ENCODE measurements at regions not wholly inside any gene's neighbourhood (a gene's known extent, or its start where the extent isn't known, plus 50 kb on each side); places are given as distances from the start of the nearest gene placed in this dataset.
A peak's percentile ranks its signal among the peaks of the same experiment; 100 is the strongest.
"Not testable (repeated sequence)": the region's sequence is repeated elsewhere in the genome, so short reads cannot be mapped to it uniquely, and the experiment has no call there.

DNA sequence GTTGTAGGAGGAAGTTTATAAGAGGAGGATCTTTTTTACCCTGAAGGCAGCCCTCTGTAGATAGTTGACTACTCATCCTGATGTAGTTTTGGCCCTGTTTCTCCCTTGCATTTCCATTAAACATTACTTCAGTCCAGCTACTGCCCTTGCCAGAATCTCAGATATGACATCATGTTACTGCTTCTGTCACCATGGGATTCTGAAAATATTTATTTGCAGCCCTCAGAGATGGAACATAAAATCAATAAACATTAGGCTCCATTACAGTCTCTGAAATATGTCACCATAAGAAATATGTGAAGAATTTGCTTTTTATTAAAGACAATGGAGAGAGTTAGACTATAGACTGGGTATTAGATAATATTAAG is 68.7 kb upstream of the STK39 start:
- Histone ChIP-seq H4K20me1 (no peaks in the 10 kb centered on the region), H3K27ac (no peak overlapping the region), H3K9me3 (replicated peaks in 1 of 11) (peaks cover 15 to 21% (median 17%) of the 10 kb centered on the region in 11 experiments; a peak in 21 of 22 replicates), H3K36me3 (0 out of 22 replicates have a peak, but pooled peaks cover 0 to 4% (median 0%) of the 10 kb centered on the region in 11 experiments), H3K9ac (no peak overlapping the region), H3K4me1 (peaks cover 0 to 43% (median 28%) of the 10 kb centered on the region in 10 experiments; a peak in 15 of 20 replicates), H3K4me2 (peak overlapping the region in 7 of 11 experiments; percentile 0 to 40 (median 31); a peak in 11 of 22 replicates), H3K4me3 (no peak overlapping the region), H3K27me3 (no peaks in the 10 kb centered on the region)
- TF ChIP-seq Cebpa-rat (IDR thresholded peaks at IDR 0.05) = no peak

DNA sequence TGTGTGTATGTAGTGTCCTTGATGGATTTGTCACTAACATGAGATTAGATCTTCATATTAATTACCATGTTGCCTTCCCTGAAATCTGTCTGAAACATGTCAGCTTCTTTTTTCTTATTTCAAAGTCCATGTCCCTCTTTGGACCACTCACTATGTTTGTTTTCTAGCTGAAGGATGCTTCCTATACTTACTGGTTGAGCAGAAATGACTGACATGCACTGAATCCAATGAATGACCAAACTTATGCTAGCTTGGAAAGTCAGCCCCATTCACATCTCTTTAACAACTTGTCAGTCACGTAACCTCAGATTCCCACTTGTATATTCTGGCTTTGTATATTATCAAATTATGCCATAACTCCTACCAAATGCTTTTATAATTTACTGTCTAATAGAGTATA is 69.9 kb upstream of the STK39 start:
- Histone ChIP-seq H3K36me3 (0 out of 22 replicates have a peak, but pooled peaks cover 0 to 4% (median 0%) of the 10 kb centered on the region in 11 experiments), H3K4me2 (no peak overlapping the region), H3K4me1 (peaks cover 0 to 31% (median 17%) of the 10 kb centered on the region in 10 experiments; a peak in 14 of 20 replicates), H3K9me3 (replicated peaks in 1 of 11) (peaks cover 15 to 22% (median 17%) of the 10 kb centered on the region in 11 experiments; a peak in 21 of 22 replicates), H3K9ac (no peak overlapping the region), H4K20me1 (no peaks in the 10 kb centered on the region), H3K4me3 (no peak overlapping the region), H3K27me3 (no peaks in the 10 kb centered on the region), H3K27ac (no peak overlapping the region)
- TF ChIP-seq Cebpa-rat (IDR thresholded peaks at IDR 0.05) = no peak

DNA sequence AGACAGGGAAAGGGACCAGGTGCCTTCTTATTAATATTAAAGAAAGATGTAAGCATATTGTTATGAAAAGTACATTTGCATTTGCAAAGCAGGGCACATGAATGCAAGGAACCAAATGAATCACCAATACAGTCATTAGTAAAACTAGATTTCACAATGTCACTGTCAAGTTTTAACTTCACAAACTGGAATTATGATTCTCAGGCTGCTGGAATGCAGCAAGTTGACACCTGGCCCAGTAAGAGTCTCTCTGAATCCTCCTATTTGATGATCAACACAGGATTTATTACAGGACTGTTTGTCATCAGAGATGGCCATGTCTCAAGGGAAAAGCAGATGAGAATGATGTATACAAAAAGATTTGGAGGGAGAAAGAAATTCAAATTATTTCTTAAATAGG is 72.9 kb upstream of the STK39 start:
- Histone ChIP-seq H3K9ac (no peak overlapping the region), H3K4me3 (no peak overlapping the region), H3K27me3 (no peaks in the 10 kb centered on the region), H3K4me1 (peaks cover 0 to 11% (median 7%) of the 10 kb centered on the region in 10 experiments; a peak in 9 of 20 replicates), H3K4me2 (no peak overlapping the region), H3K9me3 (replicated peaks in 1 of 11) (peaks cover 0 to 8% (median 2%) of the 10 kb centered on the region in 11 experiments; a peak in 6 of 22 replicates), H3K27ac (no peak overlapping the region), H3K36me3 (no peaks in the 10 kb centered on the region), H4K20me1 (no peaks in the 10 kb centered on the region)
- no peak for TF ChIP-seq Cebpa-rat (IDR thresholded peaks at IDR 0.05)

DNA sequence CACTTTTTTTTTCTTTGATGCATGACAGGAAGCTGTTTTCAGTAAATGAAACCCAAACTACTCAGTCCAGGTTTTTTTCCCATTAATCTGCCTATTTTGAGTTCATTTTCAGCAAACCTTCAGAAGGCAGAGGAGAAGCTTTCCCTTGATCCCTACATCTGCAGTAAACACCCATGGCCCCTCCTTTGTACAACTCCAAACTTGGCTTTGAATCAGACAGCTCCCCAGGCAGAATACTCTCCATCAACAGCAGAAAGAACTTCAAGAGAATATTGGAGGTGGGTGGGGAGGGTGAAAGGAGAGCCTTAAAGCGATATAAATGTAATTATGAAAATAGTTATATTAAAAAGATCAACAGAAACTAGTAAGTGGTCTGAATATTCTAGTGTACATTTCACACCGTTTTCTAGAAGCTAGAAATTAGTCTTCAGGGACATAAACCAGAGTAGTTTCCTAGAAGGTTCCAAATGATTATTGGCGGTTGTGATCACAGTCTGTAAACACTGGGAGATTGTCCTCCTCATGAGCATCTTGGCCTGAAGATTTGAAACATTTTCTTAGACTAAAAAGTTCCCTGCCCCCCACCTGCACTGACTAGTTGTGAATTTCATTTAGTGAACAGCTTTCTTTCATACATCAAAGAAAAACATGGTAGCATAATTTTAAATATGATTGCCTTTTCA is 75.1 kb upstream of the STK39 start:
- Histone ChIP-seq H3K9me3 (replicated peaks in 1 of 11) (peaks cover 3 to 18% (median 8%) of the 10 kb centered on the region in 11 experiments; a peak in 17 of 22 replicates), H3K4me2 (no peak overlapping the region), H3K4me1 (no peaks in the 10 kb centered on the region), H3K9ac (no peak overlapping the region), H3K36me3 (no peaks in the 10 kb centered on the region), H4K20me1 (no peaks in the 10 kb centered on the region), H3K27ac (no peak overlapping the region), H3K27me3 (no peaks in the 10 kb centered on the region), H3K4me3 (no peak overlapping the region)
- no peak for TF ChIP-seq Cebpa-rat (IDR thresholded peaks at IDR 0.05)

DNA sequence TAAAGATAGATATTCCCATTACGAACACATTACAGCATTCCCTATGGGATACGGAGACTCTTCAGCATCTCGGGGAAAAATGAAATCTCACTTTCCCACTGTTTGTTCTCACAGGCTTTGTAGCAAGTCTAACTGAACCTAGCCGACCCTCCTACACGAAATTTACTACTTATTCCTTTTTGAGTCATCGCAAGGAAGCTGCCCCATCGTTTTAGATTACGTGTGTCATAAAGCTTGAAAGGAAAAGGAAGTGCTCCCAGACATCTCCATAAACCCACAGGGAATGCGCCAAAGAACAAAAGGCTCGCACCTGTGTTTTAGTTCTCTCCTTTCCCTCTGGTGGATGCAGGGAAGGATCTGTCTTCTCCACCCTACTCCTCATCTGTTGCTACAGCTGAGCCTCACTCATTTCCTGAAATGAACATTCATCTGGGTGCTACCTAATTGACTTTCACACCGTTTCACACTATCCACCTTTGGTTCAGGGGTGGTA is 76.2 kb upstream of the STK39 start:
- no peak for TF ChIP-seq Cebpa-rat (IDR thresholded peaks at IDR 0.05)
- Histone ChIP-seq H4K20me1 (no peaks in the 10 kb centered on the region), H3K36me3 (no peaks in the 10 kb centered on the region), H3K9me3 (replicated peaks in 1 of 11) (peaks cover 9 to 29% (median 19%) of the 10 kb centered on the region in 11 experiments), H3K9ac (no peak overlapping the region), H3K27ac (no peak overlapping the region), H3K27me3 (no peaks in the 10 kb centered on the region), H3K4me1 (no peaks in the 10 kb centered on the region), H3K4me3 (no peak overlapping the region), H3K4me2 (no peak overlapping the region)

DNA sequence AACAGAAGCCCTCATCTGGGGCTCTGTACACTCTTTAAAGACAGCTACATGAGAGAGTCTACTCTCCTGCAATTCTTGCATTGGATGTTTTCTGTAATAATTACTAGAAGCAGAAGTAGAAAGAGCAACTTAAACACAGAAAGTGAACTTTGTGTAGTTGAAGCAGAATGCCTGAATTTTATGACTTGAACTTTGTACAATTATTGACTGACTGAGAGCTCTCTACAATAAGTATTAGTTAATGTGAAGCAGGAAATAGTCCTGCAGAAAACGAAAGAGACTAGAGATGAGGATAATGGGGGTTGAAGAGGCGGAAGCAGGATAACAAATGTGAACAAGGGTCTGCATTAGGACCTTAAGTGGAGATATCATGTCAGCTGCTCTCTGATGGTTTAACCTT is 79.2 kb upstream of the STK39 start:
- no peaks in the 10 kb centered on the region for H3K27me3 ChIP-seq
- H3K9me3 ChIP-seq (replicated peaks in 1 of 11) = peaks cover 39 to 59% (median 48%) of the 10 kb centered on the region in 11 experiments
- no peak overlapping the region for H3K9ac ChIP-seq
- TF ChIP-seq Cebpa-rat (IDR thresholded peaks at IDR 0.05) = no peak
- H3K36me3 ChIP-seq = 0 out of 22 replicates have a peak, but pooled peaks cover 0 to 5% (median 0%) of the 10 kb centered on the region in 11 experiments
- no peak overlapping the region for H3K4me2 ChIP-seq
- H3K4me3 ChIP-seq = no peak overlapping the region
- no peak overlapping the region for H3K27ac ChIP-seq
- H3K4me1 ChIP-seq = no peaks in the 10 kb centered on the region
- no peaks in the 10 kb centered on the region for H4K20me1 ChIP-seq

DNA sequence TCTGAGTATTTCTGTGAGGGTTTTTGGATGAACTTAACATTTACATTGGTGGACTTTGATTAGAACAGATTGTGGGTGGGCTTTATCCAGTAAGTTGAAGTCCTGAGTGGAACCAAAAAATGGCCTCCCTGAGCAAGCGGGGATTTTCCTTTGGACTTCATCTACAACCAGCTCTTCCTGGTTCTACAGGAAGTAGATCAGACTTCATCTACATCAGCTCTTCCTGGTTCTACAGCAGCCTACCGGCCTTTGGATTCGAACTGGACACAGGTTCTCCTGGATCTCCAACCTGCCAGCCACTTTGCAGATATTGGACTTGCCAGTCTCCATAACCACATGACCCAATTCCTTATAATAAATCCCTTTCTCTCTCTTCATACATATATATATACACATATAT is 79.9 kb upstream of the STK39 start:
- no peaks in the 10 kb centered on the region for H3K27me3 ChIP-seq
- H3K4me3 ChIP-seq = no peak overlapping the region
- H3K27ac ChIP-seq = no peak overlapping the region
- no peaks in the 10 kb centered on the region for H3K4me1 ChIP-seq
- H3K9me3 ChIP-seq (replicated peaks in 1 of 11) = peaks cover 46 to 66% (median 55%) of the 10 kb centered on the region in 11 experiments
- H3K9ac ChIP-seq = no peak overlapping the region
- H4K20me1 ChIP-seq = no peaks in the 10 kb centered on the region
- 0 out of 22 replicates have a peak, but pooled peaks cover 0 to 5% (median 0%) of the 10 kb centered on the region in 11 experiments for H3K36me3 ChIP-seq
- no peak for TF ChIP-seq Cebpa-rat (IDR thresholded peaks at IDR 0.05)
- H3K4me2 ChIP-seq = no peak overlapping the region

DNA sequence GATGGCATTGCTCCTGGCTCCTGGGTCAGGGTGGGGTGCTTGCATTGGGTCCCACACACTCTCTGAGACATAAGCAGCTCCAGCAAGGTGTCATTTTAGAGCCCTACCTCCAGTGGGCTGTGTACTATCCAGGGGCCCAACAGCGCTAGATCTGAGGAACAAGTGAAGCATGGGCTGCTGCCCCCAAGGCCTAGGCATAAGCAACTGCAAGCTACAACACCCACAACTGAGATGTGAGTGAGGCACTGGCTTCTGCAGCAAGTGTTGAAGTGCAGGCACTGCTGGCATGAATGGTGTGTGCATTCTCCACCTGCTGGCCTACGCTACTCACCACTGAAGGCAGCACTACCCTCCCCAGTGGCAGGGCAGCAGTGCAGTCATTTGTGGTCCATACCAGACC is 81.0 kb upstream of the STK39 start:
- H3K9me3 ChIP-seq (replicated peaks in 1 of 11) = peaks cover 48 to 76% (median 59%) of the 10 kb centered on the region in 11 experiments
- no peak for TF ChIP-seq Cebpa-rat (IDR thresholded peaks at IDR 0.05)

DNA sequence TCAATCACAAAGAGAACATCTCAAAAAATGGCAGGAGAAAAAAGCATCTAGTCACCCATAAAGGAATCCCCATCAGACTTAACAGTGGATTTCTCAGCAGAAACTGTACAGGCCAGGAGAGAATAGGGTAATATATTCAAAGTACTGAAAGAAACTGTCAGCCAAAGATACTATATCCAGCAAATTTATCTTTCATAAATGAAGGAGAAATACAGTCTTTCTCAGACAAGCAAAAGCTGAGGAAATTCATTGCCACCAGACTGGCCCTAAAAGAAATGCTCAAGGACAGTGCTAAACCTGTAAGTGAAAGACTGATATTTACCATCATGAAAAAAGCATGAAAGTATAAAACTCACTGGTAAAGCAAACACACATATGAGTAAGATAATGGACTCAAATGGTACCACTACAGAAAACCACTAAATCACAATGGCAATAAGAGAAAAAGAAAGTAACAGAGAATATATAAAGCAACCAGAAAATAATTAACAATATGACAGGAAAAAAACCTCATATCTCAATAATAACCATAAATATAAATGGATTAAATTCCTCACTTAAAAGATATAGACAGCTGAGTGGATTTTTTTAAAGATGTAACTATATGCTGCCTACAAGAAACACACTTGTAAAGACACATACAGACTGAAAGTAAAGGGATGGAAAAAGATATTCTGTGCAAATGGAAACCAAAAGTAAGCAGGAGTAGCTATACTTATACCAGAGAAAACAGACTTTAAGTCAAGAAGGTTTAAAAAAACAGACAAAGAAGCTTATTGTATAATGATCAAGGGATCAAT is 83.4 kb upstream of the STK39 start:
- Histone ChIP-seq H3K27me3 (no peaks in the 10 kb centered on the region), H3K9ac (no peak overlapping the region), H3K27ac (no peak overlapping the region), H3K4me1 (peaks cover 0 to 7% (median 3%) of the 10 kb centered on the region in 10 experiments; a peak in 15 of 20 replicates), H4K20me1 (no peaks in the 10 kb centered on the region), H3K4me3 (no peak overlapping the region), H3K36me3 (0 out of 22 replicates have a peak, but pooled peaks cover 0 to 5% (median 0%) of the 10 kb centered on the region in 11 experiments), H3K4me2 (no peak overlapping the region), H3K9me3 (replicated peaks in 1 of 11) (peaks cover 48 to 76% (median 58%) of the 10 kb centered on the region in 11 experiments)
- TF ChIP-seq Cebpa-rat (IDR thresholded peaks at IDR 0.05) = no peak

More for the DNA sequence above, 81.0 kb upstream of the STK39 start:
- Histone ChIP-seq H3K4me3 (no peak overlapping the region), H3K27ac (no peak overlapping the region), H3K4me2 (no peak overlapping the region), H4K20me1 (no peaks in the 10 kb centered on the region), H3K36me3 (0 out of 22 replicates have a peak, but pooled peaks cover 0 to 5% (median 0%) of the 10 kb centered on the region in 11 experiments), H3K27me3 (no peaks in the 10 kb centered on the region), H3K9ac (no peak overlapping the region), H3K4me1 (no peaks in the 10 kb centered on the region)

DNA sequence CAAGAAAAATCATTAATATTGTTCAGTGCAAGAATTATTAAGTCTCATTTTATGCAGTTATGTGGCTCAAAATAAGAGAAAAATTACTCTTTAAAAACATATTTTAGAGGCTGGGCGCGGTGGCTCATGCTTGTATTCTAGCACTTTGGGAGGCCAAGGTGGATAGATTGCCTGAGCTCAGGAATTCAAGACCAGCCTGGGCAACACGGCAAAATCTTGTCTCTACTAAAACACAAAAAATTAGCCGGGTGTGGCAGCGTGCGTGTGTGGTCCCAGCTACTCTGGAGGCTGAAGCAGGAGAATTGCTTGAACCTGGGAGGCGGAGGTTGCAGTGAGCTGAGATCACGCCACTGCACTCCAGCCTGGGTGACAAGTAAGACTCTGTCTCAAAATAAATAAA is 87.9 kb upstream of the STK39 start:
- Histone ChIP-seq H3K4me1 (peaks cover 5 to 25% (median 16%) of the 10 kb centered on the region in 10 experiments; a peak in 18 of 20 replicates), H3K4me2 (peak overlapping the region in 5 of 11 experiments; percentile 61 to 69 (median 64); a peak in 6 of 22 replicates), H3K9me3 (replicated peaks in 1 of 11) (peaks cover 21 to 33% (median 25%) of the 10 kb centered on the region in 11 experiments)
- not testable (repeated sequence) for H3K27me3 ChIP-seq, H3K36me3 ChIP-seq, H4K20me1 ChIP-seq, H3K27ac ChIP-seq, H3K4me3 ChIP-seq, H3K9ac ChIP-seq
